Upper lobe of left lung (tissue), 4 donors: ENCODE measurements at regions not wholly inside any gene's neighbourhood (a gene's known extent, or its start where the extent isn't known, plus 50 kb on each side); places are given as distances from the start of the nearest gene placed in this dataset.
A peak's percentile ranks its signal among the peaks of the same experiment; 100 is the strongest.

Source experiments
- CTCF ChIP-seq, 6 experiments: fragments of 450-650 bp in 4 of 6; fragments of 200-600 bp in 2 of 6; sonication (generic) in 2 of 6; IDR thresholded peaks; one replicate each; pipeline ENCODE4 v1.5.1; 2016 to 2019; ENCODE audit warnings: antibody characterized with exemption in 6 of 6
- EP300 ChIP-seq, 4 donors: sonication (generic); formaldehyde crosslinking; IDR thresholded peaks; one replicate each; pipeline ENCODE4 v1.5.1; 2017; ENCODE audit warnings: antibody characterized with exemption in 4 of 4, control low read depth in 2 of 4
- POLR2A ChIP-seq, 4 donors: fragments of 450-650 bp; IDR thresholded peaks; one replicate each; pipeline ENCODE4 v1.5.1; 2016 to 2017; ENCODE audit warnings: antibody characterized with exemption in 4 of 4, mild to moderate bottlenecking in 2 of 4
- POLR2AphosphoS5 ChIP-seq, 2 donors: sonication (generic); formaldehyde crosslinking; IDR thresholded peaks; one replicate each; pipeline ENCODE4 v1.5.1; 2017; ENCODE audit warnings: antibody characterized with exemption in 2 of 2

- no peak for TF ChIP-seq EP300 (IDR thresholded peaks at IDR 0.05)
- TF ChIP-seq CTCF (IDR thresholded peaks at IDR 0.05) = no peak
- peak in 1 of 2 donors; percentile 7 for TF ChIP-seq POLR2AphosphoS5 (IDR thresholded peaks at IDR 0.05)
- TF ChIP-seq POLR2A (IDR thresholded peaks at IDR 0.05) = no peak
Measured at GRCh38 chr2:149652926-149653325, 65.4 kb upstream of the MMADHC start.
